ENCODE measurements at regions not wholly inside any gene's neighbourhood (a gene's known extent, or its start where the extent isn't known, plus 50 kb on each side); places are given as distances from the start of the nearest gene placed in this dataset.
"Not testable (repeated sequence)": the region's sequence is repeated elsewhere in the genome, so short reads cannot be mapped to it uniquely, and the experiment has no call there.

GRCh38 chr6:61217714-61218113, 1068.3 kb downstream of the KHDRBS2 start:
- no peak for TF ChIP-seq JUND (IDR thresholded peaks at IDR 0.05; ENCODE audit: low read depth)
- no peak for DNase-seq (ENCODE audit: low read depth in 1 of 2, low spot score in 1 of 2)
- in situ Hi-C loops (cut with HindIII; ENCODE audit: low pct_unique_long_range_greater_than_20kb, low sequenced_read_pairs) = no loop called here

DNA sequence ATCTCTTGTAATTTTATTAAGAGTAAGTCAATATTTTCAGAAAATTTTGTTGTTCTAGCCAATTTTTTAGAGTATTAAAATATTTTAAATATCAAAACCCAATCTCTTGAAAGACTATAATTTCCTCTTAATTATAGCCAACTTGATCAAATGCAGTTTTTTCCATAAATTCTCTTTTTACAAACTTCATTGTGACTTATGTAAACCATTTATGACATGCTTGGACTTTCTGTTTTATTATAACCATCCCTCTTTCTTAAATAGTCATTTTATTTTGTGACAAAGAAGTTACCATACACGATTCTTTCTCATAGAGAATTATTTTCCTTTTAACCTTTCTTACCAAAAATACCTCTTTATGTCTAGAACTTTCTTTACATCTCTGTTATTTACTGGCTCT, 1075.5 kb downstream of the KHDRBS2 start:
- TF ChIP-seq JUND (IDR thresholded peaks at IDR 0.05; ENCODE audit: low read depth) = no peak
- in situ Hi-C loops (cut with HindIII; ENCODE audit: low pct_unique_long_range_greater_than_20kb, low sequenced_read_pairs) = no loop called here
- peak in 1 of 2 experiments; percentile 1 for DNase-seq (ENCODE audit: low read depth in 1 of 2, low spot score in 1 of 2)

GRCh38 chr6:61203966-61204496, 1082.0 kb downstream of the KHDRBS2 start:
- DNase-seq (ENCODE audit: low read depth in 1 of 2, low spot score in 1 of 2) = no peak
- TF ChIP-seq JUND (IDR thresholded peaks at IDR 0.05; ENCODE audit: low read depth) = no peak

GRCh38 chr6:61200444-61200843, 1085.6 kb downstream of the KHDRBS2 start:
- no peak for TF ChIP-seq JUND (IDR thresholded peaks at IDR 0.05; ENCODE audit: low read depth)
- in situ Hi-C loops (cut with HindIII; ENCODE audit: low pct_unique_long_range_greater_than_20kb, low sequenced_read_pairs) = no loop called here
- peak in 1 of 2 experiments; percentile 1 for DNase-seq (ENCODE audit: low read depth in 1 of 2, low spot score in 1 of 2)

More at GRCh38 chr6:61203966-61204496, 1082.0 kb downstream of the KHDRBS2 start:
- in situ Hi-C loops (cut with HindIII; ENCODE audit: low pct_unique_long_range_greater_than_20kb, low sequenced_read_pairs) = no loop called here

- no peak for DNase-seq (ENCODE audit: low read depth in 1 of 2, low spot score in 1 of 2)
- in situ Hi-C loops (cut with HindIII; ENCODE audit: low pct_unique_long_range_greater_than_20kb, low sequenced_read_pairs) = no loop called here
- no peak for TF ChIP-seq JUND (IDR thresholded peaks at IDR 0.05; ENCODE audit: low read depth)
Observed at GRCh38 chr6:61193771-61194170, 1092.3 kb downstream of the KHDRBS2 start.

GRCh38 chr6:61192610-61193009, 1093.4 kb downstream of the KHDRBS2 start:
- no peak for DNase-seq (ENCODE audit: low read depth in 1 of 2, low spot score in 1 of 2)
- no peak for TF ChIP-seq JUND (IDR thresholded peaks at IDR 0.05; ENCODE audit: low read depth)
- in situ Hi-C loops (cut with HindIII; ENCODE audit: low pct_unique_long_range_greater_than_20kb, low sequenced_read_pairs) = no loop called here

DNA sequence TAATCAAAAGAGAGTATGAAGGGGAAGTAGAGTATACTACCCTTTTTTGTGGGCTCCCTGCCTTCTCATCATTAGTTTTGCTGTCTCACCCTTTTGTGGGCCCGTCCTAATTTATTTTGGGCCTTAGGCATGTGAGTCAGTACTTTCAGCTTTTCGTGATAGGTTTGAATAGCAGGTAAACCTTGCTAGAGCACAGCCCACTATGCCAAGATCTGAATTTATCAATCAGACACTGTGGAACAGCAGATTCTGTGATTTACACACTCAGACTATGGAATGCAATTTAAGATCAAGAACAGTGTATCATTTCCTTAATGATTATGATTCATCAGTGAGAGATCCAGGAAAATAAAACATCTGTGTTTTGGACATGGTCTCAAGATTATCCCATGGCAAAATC, 1117.1 kb downstream of the KHDRBS2 start:
- no peak for TF ChIP-seq JUND (IDR thresholded peaks at IDR 0.05; ENCODE audit: low read depth)
- in situ Hi-C loops (cut with HindIII; ENCODE audit: low pct_unique_long_range_greater_than_20kb, low sequenced_read_pairs) = no loop called here
- DNase-seq (ENCODE audit: low read depth in 1 of 2, low spot score in 1 of 2) = no peak

- in situ Hi-C loops (cut with HindIII; ENCODE audit: low pct_unique_long_range_greater_than_20kb, low sequenced_read_pairs); DNase-seq (ENCODE audit: low read depth in 1 of 2, low spot score in 1 of 2): not testable (repeated sequence)
Observed at GRCh38 chr6:61149039-61149438, 1137.0 kb downstream of the KHDRBS2 start.

GRCh38 chr6:61142261-61142660, 1143.8 kb downstream of the KHDRBS2 start:
- DNase-seq (ENCODE audit: low read depth in 1 of 2, low spot score in 1 of 2); in situ Hi-C loops (cut with HindIII; ENCODE audit: low pct_unique_long_range_greater_than_20kb, low sequenced_read_pairs): not testable (repeated sequence)

DNA sequence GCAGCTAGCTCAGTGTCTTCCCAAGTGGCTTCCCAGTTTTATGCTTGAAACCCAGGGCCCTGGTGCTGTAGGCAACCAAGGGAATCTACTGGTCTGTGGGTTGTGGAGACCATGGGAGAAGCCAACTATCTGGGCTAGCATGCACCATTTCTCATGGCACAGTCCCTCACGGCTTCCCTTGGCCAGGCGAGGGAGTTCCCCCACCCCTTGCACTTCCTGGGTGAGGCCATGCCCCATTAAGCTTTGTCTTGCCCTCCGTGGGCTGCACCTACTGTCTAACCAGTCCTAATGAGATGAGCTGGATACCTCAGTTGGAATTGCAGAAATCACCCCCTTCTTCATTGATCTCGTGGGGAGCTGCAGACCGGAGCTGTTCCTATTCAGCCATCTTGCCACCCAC, 1152.0 kb downstream of the KHDRBS2 start:
- in situ Hi-C loops (cut with HindIII; ENCODE audit: low pct_unique_long_range_greater_than_20kb, low sequenced_read_pairs) = no loop called here
- no peak for TF ChIP-seq JUND (IDR thresholded peaks at IDR 0.05; ENCODE audit: low read depth)
- no peak for DNase-seq (ENCODE audit: low read depth in 1 of 2, low spot score in 1 of 2)

DNA sequence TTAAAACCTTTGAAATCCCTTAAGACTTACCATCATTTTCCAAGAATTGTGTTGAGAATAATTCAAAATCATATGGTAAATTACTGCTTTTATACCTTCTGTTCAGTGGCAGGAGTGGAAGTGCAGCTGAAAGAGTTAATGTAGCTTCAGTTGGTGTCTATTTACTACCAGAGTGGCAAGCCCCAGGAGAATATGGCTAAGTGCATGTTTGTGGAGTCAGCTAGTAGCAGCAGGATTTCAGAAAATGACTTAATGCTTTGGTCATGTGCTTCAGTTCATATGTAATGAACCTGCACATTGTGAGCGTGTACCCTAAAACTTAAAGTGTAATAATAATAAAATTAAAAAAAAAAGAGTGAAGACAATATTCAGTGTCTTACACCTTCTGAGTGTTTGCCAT, 1171.8 kb downstream of the KHDRBS2 start:
- DNase-seq (ENCODE audit: low read depth in 1 of 2, low spot score in 1 of 2); in situ Hi-C loops (cut with HindIII; ENCODE audit: low pct_unique_long_range_greater_than_20kb, low sequenced_read_pairs): not testable (repeated sequence)

GRCh38 chr6:61107914-61108313, 1178.1 kb downstream of the KHDRBS2 start:
- in situ Hi-C loops (cut with HindIII; ENCODE audit: low pct_unique_long_range_greater_than_20kb, low sequenced_read_pairs); DNase-seq (ENCODE audit: low read depth in 1 of 2, low spot score in 1 of 2): not testable (repeated sequence)

DNA sequence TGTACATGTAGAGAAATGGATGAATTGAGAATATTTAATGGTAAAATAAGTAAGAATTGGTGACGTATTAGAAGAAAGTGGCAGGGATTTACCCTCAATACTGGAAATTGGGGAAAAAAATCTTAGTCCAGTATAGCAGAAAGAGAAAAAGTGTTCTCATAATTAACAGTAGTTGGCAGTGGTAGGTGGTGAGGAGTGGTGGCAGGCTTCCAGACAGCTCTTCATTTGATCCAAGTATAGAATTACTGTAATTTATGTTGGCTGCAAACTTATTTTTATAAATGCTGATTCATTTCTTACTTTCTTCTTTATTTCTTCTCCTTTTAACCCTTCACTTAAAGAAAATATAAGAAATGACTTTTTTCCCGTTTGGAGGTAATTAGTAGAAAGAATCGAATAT, 1182.4 kb downstream of the KHDRBS2 start:
- in situ Hi-C loops (cut with HindIII; ENCODE audit: low pct_unique_long_range_greater_than_20kb, low sequenced_read_pairs); DNase-seq (ENCODE audit: low read depth in 1 of 2, low spot score in 1 of 2): not testable (repeated sequence)

DNA sequence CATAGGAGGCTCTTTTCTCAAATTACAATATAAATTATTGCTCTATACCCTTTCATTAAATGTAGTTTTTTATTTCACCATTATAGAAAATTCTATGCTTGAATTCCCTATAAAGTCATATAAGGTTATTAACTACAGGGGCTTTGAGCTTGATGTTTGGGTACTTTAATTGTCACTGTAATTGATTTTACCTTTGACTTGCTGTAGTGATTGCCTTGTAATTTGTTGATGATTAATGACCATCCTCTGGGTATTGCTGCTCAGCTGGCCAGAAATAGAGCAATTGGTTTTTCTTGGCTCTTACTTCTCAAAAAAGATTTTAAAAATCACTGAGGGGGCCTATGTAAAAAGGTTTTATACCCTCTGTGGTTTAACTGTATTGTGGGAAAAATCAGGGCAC, 1186.0 kb downstream of the KHDRBS2 start:
- no peak for DNase-seq (ENCODE audit: low read depth in 1 of 2, low spot score in 1 of 2)
- TF ChIP-seq JUND (IDR thresholded peaks at IDR 0.05; ENCODE audit: low read depth) = no peak
- in situ Hi-C loops (cut with HindIII; ENCODE audit: low pct_unique_long_range_greater_than_20kb, low sequenced_read_pairs) = no loop called here

- in situ Hi-C loops (cut with HindIII; ENCODE audit: low pct_unique_long_range_greater_than_20kb, low sequenced_read_pairs); DNase-seq (ENCODE audit: low read depth in 1 of 2, low spot score in 1 of 2): not testable (repeated sequence)
Observed at GRCh38 chr6:61099561-61099960, 1186.5 kb downstream of the KHDRBS2 start.

- in situ Hi-C loops (cut with HindIII; ENCODE audit: low pct_unique_long_range_greater_than_20kb, low sequenced_read_pairs) = not testable (repeated sequence)
Observed at GRCh38 chr6:61087986-61088385, 1198.0 kb downstream of the KHDRBS2 start.

More at GRCh38 chr6:61087986-61088385, 1198.0 kb downstream of the KHDRBS2 start:
- not testable (repeated sequence) for DNase-seq (ENCODE audit: low read depth in 1 of 2, low spot score in 1 of 2)

All from T47D (cell line).